GM18868 (cell line): ENCODE measurements at regions not wholly inside any gene's neighbourhood (a gene's known extent, or its start where the extent isn't known, plus 50 kb on each side); places are given as distances from the start of the nearest gene placed in this dataset.
"Not testable (repeated sequence)": the region's sequence is repeated elsewhere in the genome, so short reads cannot be mapped to it uniquely, and the experiment has no call there.

Experiments used
- ATAC-seq: cut with Tn5 transposase; IDR thresholded peaks from one replicate; pipeline ENCODE4 v1.9.1; 2021; ENCODE audit warnings: mild to moderate bottlenecking, moderate library complexity; ENCODE audit not compliant: unreplicated experiment

- ATAC-seq: no peak
These were observed 205.5 kb downstream of the NPR3 start for GRCh38 chr5:32916648-32917047.

GRCh38 chr5:32928761-32929160 lies 217.6 kb downstream of the NPR3 start:
- no peak for ATAC-seq

- ATAC-seq: not testable (repeated sequence)
These were observed 220.3 kb downstream of the NPR3 start for GRCh38 chr5:32931438-32931837.

GRCh38 chr5:32932241-32932935 lies 221.3 kb downstream of the NPR3 start:
- no peak for ATAC-seq

- no peak for ATAC-seq
These were observed 222.6 kb downstream of the NPR3 start for GRCh38 chr5:32933692-32934091.

- no peak for ATAC-seq
These were observed 223.4 kb downstream of the NPR3 start for GRCh38 chr5:32934529-32934928.

- no peak for ATAC-seq
These were observed 224.2 kb downstream of the NPR3 start for GRCh38 chr5:32935283-32935682.

- no peak for ATAC-seq
These were observed 225.2 kb downstream of the NPR3 start for GRCh38 chr5:32936329-32936728.

GRCh38 chr5:32942225-32942989 lies 231.3 kb downstream of the NPR3 start:
- ATAC-seq: peak; percentile 98

- ATAC-seq: no peak
These were observed 238.3 kb downstream of the NPR3 start for GRCh38 chr5:32949286-32949970.

GRCh38 chr5:32951003-32951402 lies 239.9 kb downstream of the NPR3 start:
- no peak for ATAC-seq

GRCh38 chr5:32951878-32952277 lies 240.8 kb downstream of the NPR3 start:
- no peak for ATAC-seq

GRCh38 chr5:32952421-32952820 lies 241.3 kb downstream of the NPR3 start:
- ATAC-seq: not testable (repeated sequence)

- no peak for ATAC-seq
These were observed 242.6 kb downstream of the NPR3 start for GRCh38 chr5:32953694-32954093.

- ATAC-seq: no peak
These were observed 244.7 kb downstream of the NPR3 start for GRCh38 chr5:32955814-32956213.

GRCh38 chr5:32960340-32961058 lies 249.4 kb downstream of the NPR3 start:
- no peak for ATAC-seq

GRCh38 chr5:32961059-32961415 lies 249.9 kb downstream of the NPR3 start:
- no peak for ATAC-seq

GRCh38 chr5:32964261-32964660 lies 253.1 kb downstream of the NPR3 start:
- no peak for ATAC-seq

GRCh38 chr5:32973646-32974045 lies 262.5 kb downstream of the NPR3 start:
- no peak for ATAC-seq

GRCh38 chr5:32975656-32976375 lies 264.7 kb downstream of the NPR3 start:
- no peak for ATAC-seq

GRCh38 chr5:32981061-32981460 lies 269.9 kb downstream of the NPR3 start:
- ATAC-seq: no peak
